ENCODE measurements at regions not wholly inside any gene's neighbourhood (a gene's known extent, or its start where the extent isn't known, plus 50 kb on each side); places are given as distances from the start of the nearest gene placed in this dataset.

- TF ChIP-seq EZH2 (IDR thresholded peaks at IDR 0.05; ENCODE audit: borderline replicate concordance, low read depth, low read length, poor library complexity, severe bottlenecking) (no peak), CTCF (conservative IDR thresholded peaks at IDR 0.05; ENCODE audit: low read depth, low read length) (no peak)
These were observed 332.4 kb downstream of the IRS1 start for GRCh38 chr2:226467221-226467620.

Data from A673 (cell line).